GM12872 (cell line): ENCODE measurements at regions not wholly inside any gene's neighbourhood (a gene's known extent, or its start where the extent isn't known, plus 50 kb on each side); places are given as distances from the start of the nearest gene placed in this dataset.

Experiments used
- TF ChIP-seq, protein P1 (sequence below): IDR thresholded peaks from 3 replicates; pipeline ENCODE4 v1.5.1; 2011; ENCODE audit warnings: low read depth, mild to moderate bottlenecking, low read length, moderate library complexity; ENCODE audit not compliant: insufficient read depth

DNA sequence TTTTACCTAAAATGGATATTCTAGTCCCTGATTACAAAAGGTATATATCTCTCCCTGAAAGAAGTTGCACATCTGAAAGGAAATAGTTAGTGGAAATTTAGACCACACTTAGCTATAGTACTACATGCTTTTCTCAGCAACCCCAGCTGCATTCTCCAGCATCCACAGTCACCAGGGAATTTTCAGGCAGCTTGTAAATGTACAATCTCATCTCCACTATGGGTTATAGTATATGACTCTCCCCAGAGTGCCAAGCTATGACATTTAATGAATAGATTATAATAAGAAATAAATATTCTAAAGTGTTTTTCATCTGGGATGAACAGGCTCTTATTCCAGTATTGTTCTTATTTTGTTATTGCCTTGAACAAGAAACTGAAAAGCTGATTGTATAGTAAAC is 197.6 kb upstream of the HNRNPA3 start:
- TF ChIP-seq, protein P1, sequence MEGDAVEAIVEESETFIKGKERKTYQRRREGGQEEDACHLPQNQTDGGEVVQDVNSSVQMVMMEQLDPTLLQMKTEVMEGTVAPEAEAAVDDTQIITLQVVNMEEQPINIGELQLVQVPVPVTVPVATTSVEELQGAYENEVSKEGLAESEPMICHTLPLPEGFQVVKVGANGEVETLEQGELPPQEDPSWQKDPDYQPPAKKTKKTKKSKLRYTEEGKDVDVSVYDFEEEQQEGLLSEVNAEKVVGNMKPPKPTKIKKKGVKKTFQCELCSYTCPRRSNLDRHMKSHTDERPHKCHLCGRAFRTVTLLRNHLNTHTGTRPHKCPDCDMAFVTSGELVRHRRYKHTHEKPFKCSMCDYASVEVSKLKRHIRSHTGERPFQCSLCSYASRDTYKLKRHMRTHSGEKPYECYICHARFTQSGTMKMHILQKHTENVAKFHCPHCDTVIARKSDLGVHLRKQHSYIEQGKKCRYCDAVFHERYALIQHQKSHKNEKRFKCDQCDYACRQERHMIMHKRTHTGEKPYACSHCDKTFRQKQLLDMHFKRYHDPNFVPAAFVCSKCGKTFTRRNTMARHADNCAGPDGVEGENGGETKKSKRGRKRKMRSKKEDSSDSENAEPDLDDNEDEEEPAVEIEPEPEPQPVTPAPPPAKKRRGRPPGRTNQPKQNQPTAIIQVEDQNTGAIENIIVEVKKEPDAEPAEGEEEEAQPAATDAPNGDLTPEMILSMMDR, result no peak

DNA sequence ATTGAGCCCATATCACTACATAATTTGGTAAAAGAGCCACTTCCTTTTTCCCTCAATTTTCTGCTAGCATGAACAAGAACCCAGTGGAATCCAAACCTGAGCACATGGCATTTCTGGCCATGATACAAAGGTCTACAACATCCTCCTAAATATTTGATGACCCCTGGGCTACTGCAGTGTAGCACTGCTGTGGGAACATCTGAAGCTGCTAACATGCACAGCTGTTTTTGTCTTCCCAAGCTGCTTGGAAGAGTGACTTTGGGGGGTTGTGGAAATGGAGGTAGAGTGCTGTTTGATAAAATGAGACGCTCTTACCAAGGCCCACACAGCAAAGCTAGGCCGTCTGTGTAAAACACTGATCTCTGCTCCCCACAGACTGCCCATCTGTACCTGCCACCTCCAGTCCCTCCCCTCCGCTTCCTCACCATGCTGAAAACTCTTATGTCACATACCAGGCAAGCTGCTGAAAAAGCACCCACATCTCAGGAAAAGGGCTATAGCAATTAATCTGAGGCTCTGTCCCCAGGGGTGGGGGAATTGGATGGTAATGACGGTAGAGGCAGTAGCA is 197.2 kb upstream of the HNRNPA3 start:
- TF ChIP-seq, protein P1, result no peak

DNA sequence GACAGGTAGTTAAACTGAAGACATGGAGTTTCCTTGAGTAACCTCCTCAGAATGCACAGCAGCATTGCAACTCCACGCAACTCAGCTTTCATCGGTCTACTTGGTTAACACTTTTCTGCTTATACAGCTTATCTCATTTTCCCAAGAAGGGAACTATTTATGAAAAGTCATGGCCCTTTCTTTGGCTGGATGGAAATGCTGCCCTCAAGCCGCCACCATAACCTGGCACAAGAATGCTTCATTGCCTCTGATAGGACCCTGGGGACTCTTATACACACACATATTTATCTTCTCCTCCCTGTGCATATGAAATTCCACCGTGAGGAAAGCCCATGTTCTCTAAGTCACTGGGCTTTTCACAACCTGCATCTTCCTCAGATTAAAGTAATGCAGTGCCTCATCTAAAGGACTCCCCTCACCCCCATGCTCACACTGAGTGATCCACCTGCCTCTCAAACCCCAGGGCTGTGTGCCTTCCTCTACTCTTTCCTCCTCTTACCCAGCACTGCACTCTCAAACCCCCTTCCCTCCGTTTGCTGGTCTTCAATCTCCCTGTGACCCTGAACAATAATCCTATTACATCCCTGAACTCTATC is 192.0 kb upstream of the HNRNPA3 start:
- TF ChIP-seq, protein P1, result no peak

DNA sequence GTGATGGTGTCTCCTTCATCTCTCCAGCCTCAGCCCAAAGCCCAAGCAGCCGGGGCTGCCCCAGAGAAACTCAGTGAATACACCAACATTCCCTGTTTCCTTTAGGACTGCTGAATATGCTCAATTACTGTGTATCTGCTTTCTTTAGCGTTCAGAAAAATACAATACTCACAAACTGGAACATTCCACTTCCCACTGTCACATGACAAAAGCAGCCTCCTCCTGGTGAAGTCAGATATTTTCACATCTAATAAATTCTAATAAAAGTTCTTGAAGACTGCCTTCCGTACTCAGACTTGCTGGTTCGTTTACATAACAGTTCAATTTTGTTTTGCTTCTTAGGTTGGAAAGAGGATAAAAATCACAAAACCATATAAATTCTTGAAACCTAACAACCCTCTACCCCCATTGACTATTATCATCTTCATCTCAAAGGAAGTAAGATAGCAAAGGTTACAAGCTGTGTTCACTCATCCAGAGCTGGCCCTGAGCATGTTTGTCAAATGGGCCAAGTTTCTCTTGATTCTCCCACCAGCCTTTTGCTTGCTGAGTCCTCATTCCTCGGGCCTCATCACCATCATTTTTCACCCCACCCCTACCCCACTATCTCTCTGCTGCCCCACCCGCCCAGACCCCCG is 190.8 kb upstream of the HNRNPA3 start:
- TF ChIP-seq, protein P1, result no peak

DNA sequence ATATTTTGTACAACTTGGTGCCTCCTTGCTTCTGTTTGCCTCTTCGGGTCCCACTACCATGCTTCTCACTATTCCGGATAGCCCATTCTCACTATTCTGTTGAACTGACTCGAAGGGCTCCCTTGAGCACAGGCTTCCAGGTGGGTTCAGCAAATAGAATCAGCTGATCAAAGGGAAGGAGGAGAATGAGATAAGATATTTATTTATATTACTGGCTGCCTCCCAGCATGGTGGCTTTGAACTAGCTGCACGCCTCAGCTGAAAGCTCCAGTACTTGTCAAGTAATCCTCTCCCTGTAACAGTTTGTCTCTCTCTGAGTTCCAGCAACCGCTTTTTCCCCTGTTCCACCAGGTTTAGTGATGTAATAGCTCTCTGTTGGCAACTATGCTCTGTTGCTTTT is 187.8 kb upstream of the HNRNPA3 start:
- TF ChIP-seq, protein P1, result no peak

DNA sequence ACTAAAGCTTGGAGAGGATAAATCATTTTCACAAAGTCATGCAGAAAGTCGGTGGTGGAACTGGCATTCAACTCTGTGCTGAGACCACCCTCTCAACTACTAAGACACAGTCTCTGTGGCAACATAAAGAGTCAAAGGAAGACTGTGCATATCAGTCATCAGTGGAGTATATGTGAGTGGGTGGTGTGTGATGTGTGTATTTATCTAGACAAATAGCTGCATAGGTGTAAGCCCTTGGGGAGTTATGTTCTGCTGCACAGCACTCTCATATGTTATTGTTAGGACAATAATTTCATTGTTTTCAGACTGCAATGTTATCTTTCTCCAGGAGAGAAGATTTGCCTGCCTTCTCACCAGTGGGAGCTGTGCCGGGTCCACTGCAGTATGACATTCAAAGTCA is 186.3 kb upstream of the HNRNPA3 start:
- TF ChIP-seq, protein P1, result no peak

DNA sequence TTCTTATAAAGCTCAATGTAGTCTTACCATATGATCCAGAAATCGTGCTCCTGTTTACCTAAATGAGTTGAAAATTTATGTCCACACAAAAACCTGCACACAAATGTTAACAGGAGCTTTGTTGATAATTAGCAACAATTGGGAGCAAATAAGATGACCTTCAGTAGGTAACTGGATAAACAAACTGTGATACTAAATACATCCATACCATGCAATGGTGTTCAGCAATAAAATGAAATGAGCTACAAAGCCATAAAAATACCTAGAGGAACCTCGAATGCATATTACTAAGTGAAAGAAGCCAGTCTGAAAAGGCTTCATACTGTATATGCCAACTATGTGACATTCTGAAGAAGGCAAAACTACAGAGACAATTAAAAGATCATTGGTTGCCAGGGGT is 185.6 kb upstream of the HNRNPA3 start:
- TF ChIP-seq, protein P1, result no peak
